HepG2 (cell line): ENCODE measurements at regions not wholly inside any gene's neighbourhood (a gene's known extent, or its start where the extent isn't known, plus 50 kb on each side); places are given as distances from the start of the nearest gene placed in this dataset.

Experiments used
- ATAC-seq: fragments of 200-7000 bp; cut with Tn5 transposase; 3 replicates; pipeline ENCODE4 v1.9.1; 2020; ENCODE audit warnings: mild to moderate bottlenecking, moderate library complexity
- BruUV-seq: library from RNA; stranded (reverse); fragments of 400-500 nt; replicated peaks from 2 replicates; lab custom pipeline; 2021; lab: Mats Ljungman, UMichigan
- CTCF ChIA-PET: fragments of 300-600 bp; formaldehyde crosslinking; extraction: SDS; loops from one replicate; lab custom pipeline; 2021; ENCODE audit warnings: low total read pairs, inconsistent platforms, low intra/inter-chr PET ratio; lab: Yijun Ruan, JAX
- POLR2A ChIA-PET: fragments of 350-600 bp; sonication (Branson Sonifier 250); formaldehyde crosslinking; loops from one replicate; lab custom pipeline; 2020; ENCODE audit warnings: antibody characterized with exemption, inconsistent platforms; lab: Yijun Ruan, JAX
- DNase-seq: peaks from one replicate; pipeline ENCODE4 v3.0.0-alpha.2; 2015; ENCODE audit warnings: low spot score
- FAIRE-seq: peaks from 3 replicates; lab custom pipeline; 2011; peaks lifted over from hg19 to GRCh38; lab: Jason Lieb, UNC
- H2AFZ ChIP-seq: one replicate; pipeline ENCODE4 v1.6.1; 2011; ENCODE audit warnings: low read length, inconsistent platforms
- H3K27ac ChIP-seq: fragments of 300-600 bp; 3 replicates; pipeline ENCODE4 v1.8.0; 2011; ENCODE audit warnings: mixed run types, mild to moderate bottlenecking, mixed read lengths, low read length, inconsistent platforms; ENCODE audit not compliant: insufficient read depth; ENCODE audit errors: extremely low read length
- H3K27me3 ChIP-seq, 2 experiments: fragments of 200-600 bp in 1 of 2; 2 replicates in 1 of 2; 3 replicates in 1 of 2; pipeline versions ENCODE4 v1.6.0 to v1.8.0; 2011; ENCODE audit warnings: low read length in 2 of 2, mild to moderate bottlenecking in 2 of 2, moderate library complexity in 2 of 2, inconsistent platforms in 1 of 2; ENCODE audit not compliant: insufficient read depth in 2 of 2, control insufficient read depth in 1 of 2
- H3K36me3 ChIP-seq, 2 experiments: fragments of 200-600 bp in 1 of 2; replicated peaks in 1 of 2; 2 replicates in 1 of 2; 3 replicates in 1 of 2; pipeline versions ENCODE4 v1.5.1 to v1.8.0; 2011; ENCODE audit warnings: low read length in 2 of 2, inconsistent platforms in 1 of 2; ENCODE audit not compliant: insufficient read depth in 2 of 2, control insufficient read depth in 1 of 2
- H3K4me1 ChIP-seq: 2 replicates; pipeline ENCODE4 v1.5.1; 2012; ENCODE audit warnings: low read length, inconsistent platforms; ENCODE audit not compliant: insufficient read depth
- H3K4me2 ChIP-seq: 2 replicates; pipeline ENCODE4 v1.6.0; 2011; ENCODE audit warnings: low read depth, low read length, inconsistent platforms
- H3K4me3 ChIP-seq, 3 experiments: fragments of 200-600 bp in 1 of 3; sonication (generic), shearing (Covaris generic) in 1 of 3; replicated peaks in 1 of 3; 2 replicates each; pipeline ENCODE4 v1.5.1; 2011 to 2016; ENCODE audit warnings: low read length in 3 of 3, inconsistent platforms in 2 of 3, low read depth in 2 of 3, mild to moderate bottlenecking in 2 of 3, control low read depth in 1 of 3, mixed read lengths in 1 of 3; ENCODE audit not compliant: insufficient read depth in 1 of 3
- H3K79me2 ChIP-seq: one replicate; pipeline ENCODE4 v1.6.1; 2011; ENCODE audit warnings: low read length, inconsistent platforms; ENCODE audit not compliant: insufficient read depth
- H3K9ac ChIP-seq: 2 replicates; pipeline ENCODE4 v1.6.0; 2011; ENCODE audit warnings: mild to moderate bottlenecking, low read depth, low read length, inconsistent platforms; ENCODE audit not compliant: insufficient read depth
- H3K9me3 ChIP-seq: 2 replicates; pipeline ENCODE4 v1.5.1; 2012; ENCODE audit warnings: mild to moderate bottlenecking, low read length
- H4K20me1 ChIP-seq: 2 replicates; pipeline ENCODE4 v1.6.0; 2011; ENCODE audit warnings: inconsistent platforms, mild to moderate bottlenecking, low read length, moderate library complexity; ENCODE audit not compliant: insufficient read depth
- ATF7 ChIP-seq, 2 experiments: fragments of 450-650 bp in 1 of 2; sonication (generic) in 1 of 2; formaldehyde crosslinking in 1 of 2; IDR thresholded peaks; 2 replicates each; pipeline versions ENCODE4 v1.4.0 to v1.6.1; 2016 to 2020; ENCODE audit warnings: antibody characterized with exemption in 1 of 2, mild to moderate bottlenecking in 1 of 2, missing genetic modification reagents in 1 of 2
- CEBPB ChIP-seq: IDR thresholded peaks from 2 replicates; pipeline ENCODE4 v1.6.1; 2011; ENCODE audit warnings: low read depth, low read length, improper control_type of control experiment, borderline replicate concordance
- CENPX ChIP-seq: sonication (generic); formaldehyde crosslinking; IDR thresholded peaks from 2 replicates; pipeline ENCODE4 v1.9.0; 2021; ENCODE audit warnings: mild to moderate bottlenecking, missing genetic modification reagents, moderate library complexity
- CHD4 ChIP-seq: fragments of 200-600 bp; sonication (generic); IDR thresholded peaks from 2 replicates; pipeline ENCODE4 v1.7.0; 2017; ENCODE audit warnings: mild to moderate bottlenecking, low read length, borderline replicate concordance
- DNMT1 ChIP-seq: sonication (generic); formaldehyde crosslinking; IDR thresholded peaks from 2 replicates; pipeline ENCODE4 v1.5.1; 2020; ENCODE audit warnings: mild to moderate bottlenecking, missing genetic modification reagents
- NFAT5 ChIP-seq: sonication (generic); formaldehyde crosslinking; IDR thresholded peaks from 2 replicates; pipeline ENCODE4 v1.4.0; 2020; ENCODE audit warnings: missing genetic modification reagents
- PCBP1 ChIP-seq: fragments of 200-400 bp; formaldehyde crosslinking; IDR thresholded peaks from 2 replicates; pipeline ENCODE4 v1.6.1; 2017; ENCODE audit warnings: mild to moderate bottlenecking, low read depth, low read length, borderline replicate concordance
- SYNCRIP ChIP-seq: fragments of 200-400 bp; formaldehyde crosslinking; IDR thresholded peaks from 2 replicates; pipeline ENCODE4 v1.6.1; 2018; ENCODE audit warnings: mild to moderate bottlenecking, low read depth, low read length; ENCODE audit not compliant: insufficient read depth
- TFDP2 ChIP-seq: sonication (generic); formaldehyde crosslinking; IDR thresholded peaks from 2 replicates; pipeline ENCODE4 v1.4.0; 2020; ENCODE audit warnings: missing genetic modification reagents
- YEATS4 ChIP-seq: sonication (generic); formaldehyde crosslinking; IDR thresholded peaks from 2 replicates; pipeline ENCODE4 v1.4.0; 2020; ENCODE audit warnings: missing genetic modification reagents, borderline replicate concordance
- ZNF550 ChIP-seq: sonication (generic); formaldehyde crosslinking; IDR thresholded peaks from 2 replicates; pipeline ENCODE4 v1.4.0; 2020; ENCODE audit warnings: mild to moderate bottlenecking, missing genetic modification reagents, borderline replicate concordance
- ZNF652 ChIP-seq: IDR thresholded peaks from 2 replicates; pipeline ENCODE4 v1.6.1; 2016; ENCODE audit warnings: low read depth, borderline replicate concordance
- ZNF749 ChIP-seq: sonication (generic); formaldehyde crosslinking; IDR thresholded peaks from 2 replicates; pipeline ENCODE4 v1.8.0; 2022; ENCODE audit warnings: mild to moderate bottlenecking, missing genetic modification reagents, moderate library complexity, borderline replicate concordance
- ZXDC ChIP-seq: sonication (generic); formaldehyde crosslinking; IDR thresholded peaks from 2 replicates; pipeline ENCODE4 v1.5.0; 2020; ENCODE audit warnings: mild to moderate bottlenecking, missing genetic modification reagents
- WGBS: methylation state at CpG from one replicate; pipeline ENCODE4 v1.1.6; 2017; ENCODE audit warnings: low lambda C conversion rate; 5-methylcytosine and 5-hydroxymethylcytosine counted together
- in situ Hi-C: cut with HindIII; loops from 2 replicates; pipeline ENCODE4 v1.10.0; 2017; ENCODE audit warnings: low pct_unique_long_range_greater_than_20kb; ENCODE audit not compliant: extremely low pct_ligation_motif_present
- intact Hi-C: fragments of 100-400 bp; cut with micrococcal nuclease; formaldehyde crosslinking; loops from one replicate; pipeline ENCODE4 v1.10.0; 2022; ENCODE audit not compliant: unreplicated experiment

GRCh38 chr3:30343067-30343831, 263.2 kb upstream of the TGFBR2 start:
- H3K9me3 ChIP-seq = no peaks in the 10 kb centered on the region
- TF ChIP-seq TFDP2 = no peak
- no peak for TF ChIP-seq ZNF550 (CRISPR knock-in tag)
- TF ChIP-seq CENPX (CRISPR knock-in tag) = no peak
- TF ChIP-seq PCBP1 = no peak
- TF ChIP-seq ZXDC (CRISPR knock-in tag) = no peak
- no peak for TF ChIP-seq ZNF749
- TF ChIP-seq ZNF652 (CRISPR knock-in tag) = no peak
- TF ChIP-seq YEATS4 (CRISPR knock-in tag) = no peak
- no peak for TF ChIP-seq ATF7 (IDR thresholded peaks at IDR 0.05)
- TF ChIP-seq ATF7 (CRISPR knock-in tag; IDR thresholded peaks at IDR 0.05) = no peak
- TF ChIP-seq NFAT5 (CRISPR knock-in tag) = no peak
- no peak for TF ChIP-seq SYNCRIP
- TF ChIP-seq CEBPB = no peak
- no peak for TF ChIP-seq CHD4
- TF ChIP-seq DNMT1 (CRISPR knock-in tag) = no peak
- H3K36me3 ChIP-seq = no peaks in the 10 kb centered on the region
- no peak overlapping the region for H3K4me3 ChIP-seq
- H3K9ac ChIP-seq = no peak overlapping the region
- ChIA-PET CTCF (no interaction called here), POLR2A (interaction anchor here (2.3 kb wide), 1 partner anchor 83 kb away, joined by 10 read pairs; no protein-coding TSS in a partner anchor)
- peaks cover 71% of the 10 kb centered on the region for H3K4me1 ChIP-seq
- peak overlapping the region; percentile 10 for H3K27ac ChIP-seq
- FAIRE-seq = no peak
- no peak for DNase-seq
- H3K27me3 ChIP-seq = no peaks in the 10 kb centered on the region
- intact Hi-C loops = loop anchor here (10.0 kb wide), 2 partner anchors 88 to 228 kb away; no protein-coding TSS in a partner anchor
- H4K20me1 ChIP-seq = no peaks in the 10 kb centered on the region
- in situ Hi-C loops = no loop called here
- H3K4me2 ChIP-seq = no peak overlapping the region
- WGBS = 85% methylated on average over 4 of the region's 4 CpGs
- BruUV-seq = no TSS peak
- H2AFZ ChIP-seq = no peak overlapping the region
- H3K79me2 ChIP-seq = no peaks in the 10 kb centered on the region
- no peak for ATAC-seq
